ENCODE measurements at regions not wholly inside any gene's neighbourhood (a gene's known extent, or its start where the extent isn't known, plus 50 kb on each side); places are given as distances from the start of the nearest gene placed in this dataset.

- CTCF ChIA-PET = no interaction called here
- no peaks in the 10 kb centered on the region for H3K9me3 ChIP-seq (ENCODE audit: control insufficient read depth, insufficient read depth, low read length)
These were observed 746.5 kb upstream of the FOXG1 start for GRCh38 chr14:28020112-28020511.

GRCh38 chr14:28023853-28024252 lies 742.7 kb upstream of the FOXG1 start:
- no peak overlapping the region for H3K27ac ChIP-seq (ENCODE audit: low read depth, low read length)
- DNase-seq (ENCODE audit: low read depth, low spot score) = no peak
- CTCF ChIA-PET = interaction anchor here (0.6 kb wide), 1 partner anchor 928 kb away, joined by 3 read pairs; no protein-coding TSS in a partner anchor
- H3K27me3 ChIP-seq (ENCODE audit: control insufficient read depth, insufficient read depth, low read length) = no peaks in the 10 kb centered on the region
- POLR2A ChIA-PET = no interaction called here
- TF ChIP-seq, protein P1, sequence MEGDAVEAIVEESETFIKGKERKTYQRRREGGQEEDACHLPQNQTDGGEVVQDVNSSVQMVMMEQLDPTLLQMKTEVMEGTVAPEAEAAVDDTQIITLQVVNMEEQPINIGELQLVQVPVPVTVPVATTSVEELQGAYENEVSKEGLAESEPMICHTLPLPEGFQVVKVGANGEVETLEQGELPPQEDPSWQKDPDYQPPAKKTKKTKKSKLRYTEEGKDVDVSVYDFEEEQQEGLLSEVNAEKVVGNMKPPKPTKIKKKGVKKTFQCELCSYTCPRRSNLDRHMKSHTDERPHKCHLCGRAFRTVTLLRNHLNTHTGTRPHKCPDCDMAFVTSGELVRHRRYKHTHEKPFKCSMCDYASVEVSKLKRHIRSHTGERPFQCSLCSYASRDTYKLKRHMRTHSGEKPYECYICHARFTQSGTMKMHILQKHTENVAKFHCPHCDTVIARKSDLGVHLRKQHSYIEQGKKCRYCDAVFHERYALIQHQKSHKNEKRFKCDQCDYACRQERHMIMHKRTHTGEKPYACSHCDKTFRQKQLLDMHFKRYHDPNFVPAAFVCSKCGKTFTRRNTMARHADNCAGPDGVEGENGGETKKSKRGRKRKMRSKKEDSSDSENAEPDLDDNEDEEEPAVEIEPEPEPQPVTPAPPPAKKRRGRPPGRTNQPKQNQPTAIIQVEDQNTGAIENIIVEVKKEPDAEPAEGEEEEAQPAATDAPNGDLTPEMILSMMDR (IDR thresholded peaks at IDR 0.05; ENCODE audit: low read depth, low read length) = no peak
- H3K9me3 ChIP-seq (ENCODE audit: control insufficient read depth, insufficient read depth, low read length) = no peaks in the 10 kb centered on the region; the same call in 1 of the 2 replicates
- H3K4me3 ChIP-seq (ENCODE audit: low read depth, low read length) = no peak overlapping the region

More at GRCh38 chr14:28020112-28020511, 746.5 kb upstream of the FOXG1 start:
- TF ChIP-seq, protein P1 (IDR thresholded peaks at IDR 0.05; ENCODE audit: low read depth, low read length) = no peak
- Histone ChIP-seq H3K27ac (ENCODE audit: low read depth, low read length) (no peak overlapping the region), H3K27me3 (ENCODE audit: control insufficient read depth, insufficient read depth, low read length) (no peaks in the 10 kb centered on the region), H3K4me3 (ENCODE audit: low read depth, low read length) (no peak overlapping the region)
- no peak for DNase-seq (ENCODE audit: low read depth, low spot score)
- POLR2A ChIA-PET = no interaction called here

GRCh38 chr14:28052251-28052650 lies 714.3 kb upstream of the FOXG1 start:
- ChIA-PET POLR2A (no interaction called here), CTCF (no interaction called here)
- TF ChIP-seq, protein P1 (IDR thresholded peaks at IDR 0.05; ENCODE audit: low read depth, low read length) = no peak
- Histone ChIP-seq H3K27me3 (ENCODE audit: control insufficient read depth, insufficient read depth, low read length) (no peaks in the 10 kb centered on the region), H3K4me3 (ENCODE audit: low read depth, low read length) (no peak overlapping the region), H3K9me3 (ENCODE audit: control insufficient read depth, insufficient read depth, low read length) (no peaks in the 10 kb centered on the region), H3K27ac (ENCODE audit: low read depth, low read length) (no peak overlapping the region)
- no peak for DNase-seq (ENCODE audit: low read depth, low spot score)

DNA sequence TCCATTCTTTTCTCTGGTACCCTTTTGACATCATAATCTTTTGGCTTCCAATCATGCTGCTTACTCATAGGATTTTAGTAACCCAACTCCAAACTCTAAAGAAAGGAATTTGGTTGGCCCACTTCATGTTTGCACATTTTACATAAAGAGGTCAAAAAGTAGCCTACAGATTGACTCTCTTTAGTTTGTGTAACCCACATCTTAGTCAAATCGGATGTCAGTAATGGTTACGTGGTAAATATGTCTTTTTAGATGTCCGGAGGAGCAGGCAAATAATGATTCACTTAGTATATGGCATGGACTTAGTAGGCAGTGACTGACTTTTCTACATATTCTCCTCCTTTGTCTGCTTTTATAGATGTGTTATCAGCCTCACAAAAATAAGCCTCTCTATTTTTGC lies 711.6 kb upstream of the FOXG1 start:
- ChIA-PET POLR2A (no interaction called here), CTCF (no interaction called here)
- H3K27ac ChIP-seq (ENCODE audit: low read depth, low read length) = no peak overlapping the region
- H3K9me3 ChIP-seq (ENCODE audit: control insufficient read depth, insufficient read depth, low read length) = no peaks in the 10 kb centered on the region
- no peak for DNase-seq (ENCODE audit: low read depth, low spot score)
- H3K27me3 ChIP-seq (ENCODE audit: control insufficient read depth, insufficient read depth, low read length) = no peaks in the 10 kb centered on the region
- no peak overlapping the region for H3K4me3 ChIP-seq (ENCODE audit: low read depth, low read length)
- TF ChIP-seq, protein P1 (IDR thresholded peaks at IDR 0.05; ENCODE audit: low read depth, low read length) = no peak

GRCh38 chr14:28057359-28058296 lies 709.0 kb upstream of the FOXG1 start:
- DNase-seq (ENCODE audit: low read depth, low spot score) = no peak
- ChIA-PET POLR2A (no interaction called here), CTCF (no interaction called here)
- Histone ChIP-seq H3K27ac (ENCODE audit: low read depth, low read length) (no peak overlapping the region), H3K9me3 (ENCODE audit: control insufficient read depth, insufficient read depth, low read length) (no peaks in the 10 kb centered on the region), H3K27me3 (ENCODE audit: control insufficient read depth, insufficient read depth, low read length) (no peaks in the 10 kb centered on the region), H3K4me3 (ENCODE audit: low read depth, low read length) (no peak overlapping the region)
- TF ChIP-seq, protein P1 (IDR thresholded peaks at IDR 0.05; ENCODE audit: low read depth, low read length) = no peak
